IMR-90 (cell line): ENCODE measurements at regions not wholly inside any gene's neighbourhood (a gene's known extent, or its start where the extent isn't known, plus 50 kb on each side); places are given as distances from the start of the nearest gene placed in this dataset.

Source experiments
- ATAC-seq: fragments of 200-7000 bp; cut with Tn5 transposase; 2 replicates; pipeline ENCODE4 v1.9.1; 2020; ENCODE audit warnings: low read depth, mild to moderate bottlenecking, moderate library complexity
- BruUV-seq: library from RNA; stranded (reverse); fragments of 400-500 nt; replicated peaks from 2 replicates; lab custom pipeline; 2021; lab: Mats Ljungman, UMichigan
- CTCF ChIA-PET: fragments of 300-600 bp; formaldehyde crosslinking; extraction: SDS; loops from one replicate; lab custom pipeline; 2021; ENCODE audit warnings: antibody characterized with exemption; lab: Yijun Ruan, JAX
- POLR2A ChIA-PET: fragments of 300-600 bp; sonication (Branson Sonifier 250); formaldehyde crosslinking; loops from one replicate; lab custom pipeline; 2022; ENCODE audit warnings: antibody characterized with exemption; ENCODE audit not compliant: unreplicated experiment; lab: Charles Lee
- DNase-seq: peaks from one replicate; pipeline ENCODE4 v3.0.0; 2013
- H2AFZ ChIP-seq: replicated peaks from 2 replicates; pipeline ENCODE3; 2013; ENCODE audit warnings: low read length, mild to moderate bottlenecking; ENCODE audit not compliant: poor library complexity
- H2AK5ac ChIP-seq: 2 replicates; pipeline ENCODE4 v1.6.1; 2013; ENCODE audit warnings: low read depth, low read length, inconsistent platforms
- H2AK9ac ChIP-seq: replicated peaks from 2 replicates; pipeline ENCODE3; 2013; ENCODE audit warnings: mild to moderate bottlenecking, low read depth, low read length, moderate library complexity; ENCODE audit not compliant: poor library complexity
- H2BK120ac ChIP-seq: 2 replicates; pipeline ENCODE4 v1.6.1; 2013; ENCODE audit warnings: low read depth, low read length, inconsistent platforms
- H2BK15ac ChIP-seq: 3 replicates; pipeline ENCODE4 v1.6.1; 2013; ENCODE audit warnings: low read depth, low read length, inconsistent platforms
- H2BK20ac ChIP-seq: 2 replicates; pipeline ENCODE4 v1.6.1; 2013; ENCODE audit warnings: low read depth, mild to moderate bottlenecking, inconsistent platforms, low read length, moderate library complexity
- H2BK5ac ChIP-seq: 2 replicates; pipeline ENCODE4 v1.6.1; 2013; ENCODE audit warnings: mild to moderate bottlenecking, low read depth, low read length, inconsistent platforms; ENCODE audit not compliant: poor library complexity, severe bottlenecking
- H3K14ac ChIP-seq: replicated peaks from 2 replicates; pipeline ENCODE4 v1.6.1; 2013; ENCODE audit warnings: low read depth, low read length, inconsistent platforms
- H3K18ac ChIP-seq: 2 replicates; pipeline ENCODE4 v1.6.1; 2013; ENCODE audit warnings: low read depth, low read length, control low read depth
- H3K23ac ChIP-seq: 2 replicates; pipeline ENCODE4 v1.6.1; 2013; ENCODE audit warnings: low read depth, low read length, inconsistent platforms
- H3K27ac ChIP-seq: 2 replicates; pipeline ENCODE4 v1.5.1; 2013; ENCODE audit warnings: mild to moderate bottlenecking, control low read depth, low read length; ENCODE audit not compliant: insufficient read depth
- H3K27me3 ChIP-seq: 2 replicates; pipeline ENCODE4 v1.6.1; 2013; ENCODE audit warnings: low read length; ENCODE audit not compliant: control insufficient read depth, insufficient read depth
- H3K36me3 ChIP-seq: 2 replicates; pipeline ENCODE4 v1.6.1; 2013; ENCODE audit warnings: low read length, mixed read lengths; ENCODE audit not compliant: control insufficient read depth, insufficient read depth
- H3K4ac ChIP-seq: 2 replicates; pipeline ENCODE4 v1.6.1; 2013; ENCODE audit warnings: low read depth, low read length, inconsistent platforms
- H3K4me1 ChIP-seq: 2 replicates; pipeline ENCODE4 v1.6.1; 2013; ENCODE audit warnings: low read length, mixed read lengths; ENCODE audit not compliant: control insufficient read depth, insufficient read depth
- H3K4me2 ChIP-seq: 2 replicates; pipeline ENCODE4 v1.6.1; 2013; ENCODE audit warnings: low read depth, mild to moderate bottlenecking, control low read depth, low read length, moderate library complexity
- H3K4me3 ChIP-seq: 2 replicates; pipeline ENCODE4 v1.5.1; 2013; ENCODE audit warnings: low read depth, mild to moderate bottlenecking, control low read depth, low read length, moderate library complexity; ENCODE audit not compliant: insufficient read depth
- H3K56ac ChIP-seq: 2 replicates; pipeline ENCODE4 v1.6.1; 2013; ENCODE audit warnings: low read length, inconsistent platforms; ENCODE audit not compliant: insufficient read depth; ENCODE audit errors: extremely low read depth
- H3K79me1 ChIP-seq, 2 experiments: 2 replicates each; pipeline ENCODE4 v1.6.1; 2013; ENCODE audit warnings: low read length in 2 of 2, inconsistent platforms in 1 of 2, low read depth in 1 of 2
- H3K9ac ChIP-seq: 2 replicates; pipeline ENCODE4 v1.6.1; 2013; ENCODE audit warnings: low read depth, low read length, control low read depth
- H3K9me1 ChIP-seq: 2 replicates; pipeline ENCODE4 v1.6.1; 2013; ENCODE audit warnings: low read length, inconsistent platforms; ENCODE audit not compliant: insufficient read depth
- H3K9me3 ChIP-seq: 2 replicates; pipeline ENCODE4 v1.6.1; 2013; ENCODE audit warnings: low read length; ENCODE audit not compliant: control insufficient read depth, insufficient read depth
- H4K20me1 ChIP-seq: 2 replicates; pipeline ENCODE4 v1.6.1; 2013; ENCODE audit warnings: low read length, inconsistent platforms; ENCODE audit not compliant: insufficient read depth
- H4K5ac ChIP-seq: 2 replicates; pipeline ENCODE4 v1.6.1; 2013; ENCODE audit warnings: mild to moderate bottlenecking, low read depth, low read length, control low read depth
- H4K8ac ChIP-seq, 2 experiments: 2 replicates each; pipeline ENCODE4 v1.6.1; 2013; ENCODE audit warnings: low read depth in 2 of 2, low read length in 2 of 2, control low read depth in 1 of 2, inconsistent platforms in 1 of 2
- H4K91ac ChIP-seq: 2 replicates; pipeline ENCODE4 v1.6.1; 2013; ENCODE audit warnings: low read depth, low read length, inconsistent platforms; ENCODE audit not compliant: insufficient read depth
- FOS ChIP-seq: fragments of 150-350 bp; IDR thresholded peaks from 2 replicates; pipeline ENCODE4 v1.6.1; 2016; ENCODE audit warnings: low read depth, low read length
- MXI1 ChIP-seq: IDR thresholded peaks from 2 replicates; pipeline ENCODE4 v1.6.1; 2012; ENCODE audit warnings: low read depth, mild to moderate bottlenecking, low read length, moderate library complexity, borderline replicate concordance
- RFX5 ChIP-seq: IDR thresholded peaks from 2 replicates; pipeline ENCODE4 v1.8.0; 2012; ENCODE audit warnings: low read depth, mild to moderate bottlenecking, low read length, moderate library complexity
- WGBS, 2 experiments: methylation state at CpG; one replicate each; pipeline versions ENCODE4 v1.1.5 to v1.1.7; 2013; ENCODE audit warnings: missing lambda C conversion rate in 2 of 2; ENCODE audit not compliant: insufficient read length in 1 of 2; ENCODE audit errors: extremely low coverage in 2 of 2; 5-methylcytosine and 5-hydroxymethylcytosine counted together
- dilution Hi-C: fragments of 300-500 bp; cut with HindIII; formaldehyde crosslinking; loops from one replicate; pipeline ENCODE4 v1.14.3; 2018; ENCODE audit warnings: low sequenced_read_pairs; ENCODE audit not compliant: unreplicated experiment
- in situ Hi-C: fragments of 300-500 bp; cut with MboI; formaldehyde crosslinking; loops from 3 replicates; pipeline ENCODE4 v1.14.3; 2019; ENCODE audit warnings: low sequenced_read_pairs, inconsistent platforms, mixed read lengths
- intact Hi-C: fragments of 100-400 bp; cut with micrococcal nuclease; formaldehyde crosslinking; loops from 2 replicates; pipeline ENCODE4 v1.10.0; 2022
- TF ChIP-seq, protein P1 (sequence below): fragments of 150-350 bp; IDR thresholded peaks from 2 replicates; pipeline ENCODE4 v1.6.1; 2017; ENCODE audit warnings: mild to moderate bottlenecking, antibody characterized with exemption, low read length, low read depth

DNA sequence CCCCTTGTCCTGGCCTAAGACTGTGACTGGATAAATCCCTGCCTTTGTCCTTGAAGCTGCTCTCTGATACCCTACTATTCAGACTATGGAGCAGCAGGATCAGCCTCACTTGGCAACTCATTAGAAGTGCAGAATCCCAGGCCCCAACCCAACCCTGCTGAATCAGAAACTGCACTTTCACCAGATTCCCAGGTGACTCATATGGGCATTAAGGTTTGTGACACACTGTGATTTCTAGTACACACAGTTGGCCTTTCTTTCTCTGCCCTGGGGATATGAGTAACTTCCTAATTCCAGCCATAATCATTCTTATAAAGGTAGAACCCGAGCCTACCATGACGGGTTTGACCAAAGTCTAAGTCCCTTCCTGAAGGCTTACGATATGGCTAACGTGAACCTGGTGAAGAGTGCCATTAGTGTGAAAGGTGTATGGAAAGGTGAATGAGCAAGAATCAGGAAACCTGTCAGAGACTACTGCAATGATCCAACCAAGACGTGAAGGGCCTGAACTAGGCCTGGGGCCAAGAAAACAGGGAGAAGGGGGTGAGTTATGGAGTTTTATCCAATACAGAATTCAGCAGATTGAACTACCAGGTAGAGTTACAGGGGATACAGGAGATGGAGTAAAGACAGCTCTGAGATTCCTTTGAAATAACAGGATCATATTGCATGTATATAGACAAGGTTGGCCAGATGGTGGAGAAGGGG, 533.0 kb downstream of the BNC2 start (continued):
- TF ChIP-seq, protein P1, sequence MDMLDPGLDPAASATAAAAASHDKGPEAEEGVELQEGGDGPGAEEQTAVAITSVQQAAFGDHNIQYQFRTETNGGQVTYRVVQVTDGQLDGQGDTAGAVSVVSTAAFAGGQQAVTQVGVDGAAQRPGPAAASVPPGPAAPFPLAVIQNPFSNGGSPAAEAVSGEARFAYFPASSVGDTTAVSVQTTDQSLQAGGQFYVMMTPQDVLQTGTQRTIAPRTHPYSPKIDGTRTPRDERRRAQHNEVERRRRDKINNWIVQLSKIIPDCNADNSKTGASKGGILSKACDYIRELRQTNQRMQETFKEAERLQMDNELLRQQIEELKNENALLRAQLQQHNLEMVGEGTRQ = no peak
- TF ChIP-seq MXI1 = no peak

DNA sequence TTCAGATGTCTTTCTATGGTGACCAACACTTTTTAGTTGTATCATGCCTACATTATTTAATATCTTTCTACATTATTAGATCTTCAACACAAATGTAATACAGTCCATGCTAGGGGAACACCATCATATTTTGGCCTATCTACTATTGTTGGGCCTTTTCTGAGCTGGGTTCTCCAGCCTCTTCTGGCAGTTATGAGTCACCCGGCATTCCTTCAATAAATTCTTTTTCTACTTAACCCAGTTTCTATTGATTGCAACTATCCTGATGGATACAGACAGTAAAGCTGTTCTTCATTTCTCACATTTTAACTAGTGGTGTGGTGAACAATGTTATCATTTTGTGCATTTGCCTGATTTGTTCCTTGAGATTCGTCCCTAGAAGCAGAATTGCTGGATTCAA, 529.3 kb downstream of the BNC2 start:
- dilution Hi-C loops (no loop called here), in situ Hi-C loops (no loop called here), intact Hi-C loops (no loop called here)
- Histone ChIP-seq H3K9me3 (no peaks in the 10 kb centered on the region), H3K4me1 (peaks cover 21% of the 10 kb centered on the region), H4K91ac (peak overlapping the region; percentile 64), H3K18ac (peak overlapping the region; percentile 64), H3K4me3 (no peak overlapping the region), H2AFZ (peak overlapping the region; percentile 44), H3K14ac (peak overlapping the region; percentile 81), H3K56ac (no peak overlapping the region), H3K9ac (no peak overlapping the region), H3K27ac (peak overlapping the region; percentile 8; the same call in 1 of the 2 replicates), H2BK5ac (peak overlapping the region; percentile 9), H2BK15ac (peak overlapping the region; percentile 79; the same call in 1 of the 3 replicates), H2AK9ac (peak overlapping the region; percentile 6), H4K8ac (peak overlapping the region in 1 of 2 experiments; percentile 78; a peak in 2 of 4 replicates), H3K27me3 (no peaks in the 10 kb centered on the region), H3K9me1 (peaks cover 27% of the 10 kb centered on the region), H4K20me1 (no peaks in the 10 kb centered on the region), H3K79me1 (no peaks in the 10 kb centered on the region), H3K36me3 (no peaks in the 10 kb centered on the region), H2BK120ac (peak overlapping the region; percentile 88), H3K23ac (0 out of 2 replicates have a peak overlapping the region, but pooled peaks have one; percentile 63), H3K4me2 (no peak overlapping the region), H4K5ac (peak overlapping the region; percentile 46; the same call in 1 of the 2 replicates), H2AK5ac (peak overlapping the region; percentile 93), H3K4ac (peak overlapping the region; percentile 74), H2BK20ac (peak overlapping the region; percentile 83)
- BruUV-seq = no TSS peak
- DNase-seq (peak; percentile 49), ATAC-seq (peak; percentile 31; the same call in 1 of the 2 replicates)
- TF ChIP-seq FOS = peak; percentile 41; the same call in 1 of the 2 replicates
- TF ChIP-seq RFX5 = no peak
- ChIA-PET CTCF (interaction anchor here (1.6 kb wide), 1 partner anchor 12 kb away, joined by 7 read pairs; no protein-coding TSS in a partner anchor), POLR2A (no interaction called here)
- no CpG with 5 or more reads among the region's 2 CpGs for WGBS, 2 experiments
